Stimulated activated CD8-positive, alpha-beta memory T cell treated with anti-CD3 and anti-CD28 coated beads, Interleukin-12 subunit alpha, Interleukin-12 subunit beta, amount 100 ng/mL, for 1 hour (primary cell): ENCODE measurements at regions not wholly inside any gene's neighbourhood (a gene's known extent, or its start where the extent isn't known, plus 50 kb on each side); places are given as distances from the start of the nearest gene placed in this dataset.
"Not testable (repeated sequence)": the region's sequence is repeated elsewhere in the genome, so short reads cannot be mapped to it uniquely, and the experiment has no call there.

Experiments used
- DNase-seq: peaks from one replicate; pipeline ENCODE4 v3.0.0-alpha.2; 2020; ENCODE audit warnings: low read depth

- not testable (repeated sequence) for DNase-seq
Measured at GRCh38 chr2:143922261-143922830, 597.6 kb downstream of the ZEB2 start.

GRCh38 chr2:143918465-143918989 is 601.4 kb downstream of the ZEB2 start:
- DNase-seq = no peak

- no peak for DNase-seq
Measured at GRCh38 chr2:143916781-143917180, 603.1 kb downstream of the ZEB2 start.

- DNase-seq = no peak
Measured at GRCh38 chr2:143909577-143910353, 610.2 kb downstream of the ZEB2 start.

- DNase-seq = no peak
Measured at GRCh38 chr2:143908843-143909242, 611.1 kb downstream of the ZEB2 start.

- no peak for DNase-seq
Measured at GRCh38 chr2:143907801-143908200, 612.1 kb downstream of the ZEB2 start.

GRCh38 chr2:143906850-143907249 is 613.1 kb downstream of the ZEB2 start:
- no peak for DNase-seq

GRCh38 chr2:143905587-143905986 is 614.3 kb downstream of the ZEB2 start:
- DNase-seq = no peak

GRCh38 chr2:143903172-143903856 is 616.6 kb downstream of the ZEB2 start:
- DNase-seq = no peak

- DNase-seq = no peak
Measured at GRCh38 chr2:143901185-143901842, 618.6 kb downstream of the ZEB2 start.

GRCh38 chr2:143899987-143900386 is 619.9 kb downstream of the ZEB2 start:
- no peak for DNase-seq

GRCh38 chr2:143893371-143893770 is 626.5 kb downstream of the ZEB2 start:
- no peak for DNase-seq

GRCh38 chr2:143891879-143892308 is 628.0 kb downstream of the ZEB2 start:
- no peak for DNase-seq

- no peak for DNase-seq
Measured at GRCh38 chr2:143890798-143891197, 629.1 kb downstream of the ZEB2 start.

- no peak for DNase-seq
Measured at GRCh38 chr2:143889216-143889615, 630.7 kb downstream of the ZEB2 start.

- no peak for DNase-seq
Measured at GRCh38 chr2:143885461-143885860, 634.5 kb downstream of the ZEB2 start.

- no peak for DNase-seq
Measured at GRCh38 chr2:143881246-143881645, 638.7 kb downstream of the ZEB2 start.

- no peak for DNase-seq
Measured at GRCh38 chr2:143877876-143878530, 641.9 kb downstream of the ZEB2 start.

GRCh38 chr2:143877056-143877455 is 642.9 kb downstream of the ZEB2 start:
- DNase-seq = no peak

- no peak for DNase-seq
Measured at GRCh38 chr2:143875295-143876233, 644.4 kb downstream of the ZEB2 start.

GRCh38 chr2:143873886-143874285 is 646.0 kb downstream of the ZEB2 start:
- DNase-seq = no peak
